Transverse colon (tissue), 4 donors: ENCODE measurements at regions not wholly inside any gene's neighbourhood (a gene's known extent, or its start where the extent isn't known, plus 50 kb on each side); places are given as distances from the start of the nearest gene placed in this dataset.

Experiments
- POLR2A ChIP-seq: fragments of 450-650 bp; IDR thresholded peaks from one replicate; pipeline ENCODE4 v1.6.1; 2016; ENCODE audit warnings: antibody characterized with exemption, mild to moderate bottlenecking, moderate library complexity
- POLR2AphosphoS5 ChIP-seq, 3 donors: sonication (generic); formaldehyde crosslinking; IDR thresholded peaks; one replicate each; pipeline ENCODE4 v1.6.1; 2016; ENCODE audit warnings: antibody characterized with exemption in 3 of 3
- TF ChIP-seq, protein P1 (sequence below), 5 experiments: fragments of 200-600 bp in 3 of 5; fragments of 450-650 bp in 2 of 5; sonication (generic) in 3 of 5; IDR thresholded peaks; 1 replicate in 2 of 5; 2 replicates in 3 of 5; pipeline ENCODE4 v1.5.1; 2016 to 2017; ENCODE audit warnings: antibody characterized with exemption in 5 of 5, inconsistent platforms in 3 of 5, mild to moderate bottlenecking in 2 of 5, moderate library complexity in 1 of 5

- TF ChIP-seq, protein P1, sequence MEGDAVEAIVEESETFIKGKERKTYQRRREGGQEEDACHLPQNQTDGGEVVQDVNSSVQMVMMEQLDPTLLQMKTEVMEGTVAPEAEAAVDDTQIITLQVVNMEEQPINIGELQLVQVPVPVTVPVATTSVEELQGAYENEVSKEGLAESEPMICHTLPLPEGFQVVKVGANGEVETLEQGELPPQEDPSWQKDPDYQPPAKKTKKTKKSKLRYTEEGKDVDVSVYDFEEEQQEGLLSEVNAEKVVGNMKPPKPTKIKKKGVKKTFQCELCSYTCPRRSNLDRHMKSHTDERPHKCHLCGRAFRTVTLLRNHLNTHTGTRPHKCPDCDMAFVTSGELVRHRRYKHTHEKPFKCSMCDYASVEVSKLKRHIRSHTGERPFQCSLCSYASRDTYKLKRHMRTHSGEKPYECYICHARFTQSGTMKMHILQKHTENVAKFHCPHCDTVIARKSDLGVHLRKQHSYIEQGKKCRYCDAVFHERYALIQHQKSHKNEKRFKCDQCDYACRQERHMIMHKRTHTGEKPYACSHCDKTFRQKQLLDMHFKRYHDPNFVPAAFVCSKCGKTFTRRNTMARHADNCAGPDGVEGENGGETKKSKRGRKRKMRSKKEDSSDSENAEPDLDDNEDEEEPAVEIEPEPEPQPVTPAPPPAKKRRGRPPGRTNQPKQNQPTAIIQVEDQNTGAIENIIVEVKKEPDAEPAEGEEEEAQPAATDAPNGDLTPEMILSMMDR (IDR thresholded peaks at IDR 0.05) = no peak
- TF ChIP-seq POLR2AphosphoS5 (IDR thresholded peaks at IDR 0.05) (no peak), POLR2A (no peak)
These were observed 215.4 kb upstream of the DIO2 start for GRCh38 chr14:80426683-80427082.
